Uterus (tissue), 3 donors: ENCODE measurements at regions not wholly inside any gene's neighbourhood (a gene's known extent, or its start where the extent isn't known, plus 50 kb on each side); places are given as distances from the start of the nearest gene placed in this dataset.

ENCODE experiments used
- DNase-seq, 2 donors: peaks; one replicate each; pipeline ENCODE4 v3.0.0-alpha.2; 2019 to 2020
- H3K27ac ChIP-seq, 2 donors: fragments of 200-600 bp; sonication (generic); 1 replicate in 1 of 2; 2 replicates in 1 of 2; pipeline ENCODE4 v1.5.1; 2016 to 2018
- H3K27me3 ChIP-seq, 2 donors: fragments of 200-600 bp; sonication (generic); one replicate each; pipeline ENCODE4 v1.5.1; 2018 to 2019; ENCODE audit warnings: control low read depth in 1 of 2
- H3K36me3 ChIP-seq, 2 donors: fragments of 200-600 bp; sonication (generic); one replicate each; pipeline ENCODE4 v1.5.1; 2019; ENCODE audit warnings: control low read depth in 1 of 2
- H3K4me1 ChIP-seq, 2 donors: fragments of 200-600 bp; sonication (generic); one replicate each; pipeline ENCODE4 v1.5.1; 2018 to 2019; ENCODE audit warnings: control low read depth in 1 of 2
- H3K4me3 ChIP-seq, 2 donors: fragments of 200-600 bp; sonication (generic); 1 replicate in 1 of 2; 2 replicates in 1 of 2; pipeline ENCODE4 v1.5.1; 2018 to 2019; ENCODE audit warnings: mild to moderate bottlenecking in 1 of 2
- H3K9me3 ChIP-seq, 2 donors: fragments of 200-600 bp; sonication (generic); one replicate each; pipeline ENCODE4 v1.5.1; 2019; ENCODE audit warnings: control low read depth in 1 of 2
- POLR2A ChIP-seq, 2 donors: fragments of 450-650 bp; IDR thresholded peaks; one replicate each; pipeline ENCODE4 v1.6.1; 2016; ENCODE audit warnings: antibody characterized with exemption in 2 of 2, mild to moderate bottlenecking in 1 of 2, moderate library complexity in 1 of 2
- intact Hi-C: fragments of 100-400 bp; cut with DNase I; formaldehyde crosslinking; loops from one replicate; pipeline ENCODE4 v1.15.1; 2023; ENCODE audit warnings: low total_unique reads
- TF ChIP-seq, protein P1 (sequence below), 4 experiments: fragments of 200-600 bp in 2 of 4; fragments of 450-650 bp in 2 of 4; sonication (generic) in 2 of 4; IDR thresholded peaks; one replicate each; pipeline ENCODE4 v1.5.1; 2016 to 2019; ENCODE audit warnings: antibody characterized with exemption in 4 of 4, mild to moderate bottlenecking in 2 of 4, moderate library complexity in 1 of 4
- donor health status: DM: yes; HTN: yes; CAD: no.

GRCh38 chr5:104186100-104186499 is 623.5 kb upstream of the NUDT12 start:
- H3K27ac ChIP-seq = no peak overlapping the region
- H3K36me3 ChIP-seq = no peaks in the 10 kb centered on the region
- intact Hi-C loops = no loop called here
- H3K4me3 ChIP-seq = no peak overlapping the region
- no peak for DNase-seq
- H3K4me1 ChIP-seq = no peaks in the 10 kb centered on the region
- TF ChIP-seq, protein P1, sequence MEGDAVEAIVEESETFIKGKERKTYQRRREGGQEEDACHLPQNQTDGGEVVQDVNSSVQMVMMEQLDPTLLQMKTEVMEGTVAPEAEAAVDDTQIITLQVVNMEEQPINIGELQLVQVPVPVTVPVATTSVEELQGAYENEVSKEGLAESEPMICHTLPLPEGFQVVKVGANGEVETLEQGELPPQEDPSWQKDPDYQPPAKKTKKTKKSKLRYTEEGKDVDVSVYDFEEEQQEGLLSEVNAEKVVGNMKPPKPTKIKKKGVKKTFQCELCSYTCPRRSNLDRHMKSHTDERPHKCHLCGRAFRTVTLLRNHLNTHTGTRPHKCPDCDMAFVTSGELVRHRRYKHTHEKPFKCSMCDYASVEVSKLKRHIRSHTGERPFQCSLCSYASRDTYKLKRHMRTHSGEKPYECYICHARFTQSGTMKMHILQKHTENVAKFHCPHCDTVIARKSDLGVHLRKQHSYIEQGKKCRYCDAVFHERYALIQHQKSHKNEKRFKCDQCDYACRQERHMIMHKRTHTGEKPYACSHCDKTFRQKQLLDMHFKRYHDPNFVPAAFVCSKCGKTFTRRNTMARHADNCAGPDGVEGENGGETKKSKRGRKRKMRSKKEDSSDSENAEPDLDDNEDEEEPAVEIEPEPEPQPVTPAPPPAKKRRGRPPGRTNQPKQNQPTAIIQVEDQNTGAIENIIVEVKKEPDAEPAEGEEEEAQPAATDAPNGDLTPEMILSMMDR (IDR thresholded peaks at IDR 0.05) = no peak
- no peak for TF ChIP-seq POLR2A (IDR thresholded peaks at IDR 0.05)
- H3K27me3 ChIP-seq = no peaks in the 10 kb centered on the region
- H3K9me3 ChIP-seq = no peaks in the 10 kb centered on the region

- TF ChIP-seq POLR2A (IDR thresholded peaks at IDR 0.05) = no peak
- TF ChIP-seq, protein P1 (IDR thresholded peaks at IDR 0.05) = no peak
- DNase-seq = no peak
- no peaks in the 10 kb centered on the region for H3K36me3 ChIP-seq
- no peaks in the 10 kb centered on the region for H3K9me3 ChIP-seq
- H3K27me3 ChIP-seq = no peaks in the 10 kb centered on the region
- no peaks in the 10 kb centered on the region for H3K4me1 ChIP-seq
- no peak overlapping the region for H3K4me3 ChIP-seq
- intact Hi-C loops = no loop called here
- H3K27ac ChIP-seq = no peak overlapping the region
Observed at GRCh38 chr5:104184264-104184663, 621.7 kb upstream of the NUDT12 start.

- Histone ChIP-seq H3K27me3 (no peaks in the 10 kb centered on the region), H3K4me1 (no peaks in the 10 kb centered on the region), H3K9me3 (no peaks in the 10 kb centered on the region), H3K4me3 (no peak overlapping the region), H3K27ac (no peak overlapping the region), H3K36me3 (no peaks in the 10 kb centered on the region)
- DNase-seq = no peak
- TF ChIP-seq, protein P1 (IDR thresholded peaks at IDR 0.05) = peak in 2 of 4 experiments; percentile 24 to 25
- TF ChIP-seq POLR2A (IDR thresholded peaks at IDR 0.05) = no peak
- intact Hi-C loops = no loop called here
Observed at GRCh38 chr5:104178829-104179456, 616.4 kb upstream of the NUDT12 start.

- Histone ChIP-seq H3K4me3 (no peak overlapping the region), H3K27me3 (no peaks in the 10 kb centered on the region), H3K4me1 (no peaks in the 10 kb centered on the region), H3K36me3 (no peaks in the 10 kb centered on the region), H3K9me3 (no peaks in the 10 kb centered on the region), H3K27ac (no peak overlapping the region)
- TF ChIP-seq POLR2A (IDR thresholded peaks at IDR 0.05) = no peak
- TF ChIP-seq, protein P1 (IDR thresholded peaks at IDR 0.05) = no peak
- intact Hi-C loops = no loop called here
- no peak for DNase-seq
Observed at GRCh38 chr5:104178066-104178465, 615.5 kb upstream of the NUDT12 start.

DNA sequence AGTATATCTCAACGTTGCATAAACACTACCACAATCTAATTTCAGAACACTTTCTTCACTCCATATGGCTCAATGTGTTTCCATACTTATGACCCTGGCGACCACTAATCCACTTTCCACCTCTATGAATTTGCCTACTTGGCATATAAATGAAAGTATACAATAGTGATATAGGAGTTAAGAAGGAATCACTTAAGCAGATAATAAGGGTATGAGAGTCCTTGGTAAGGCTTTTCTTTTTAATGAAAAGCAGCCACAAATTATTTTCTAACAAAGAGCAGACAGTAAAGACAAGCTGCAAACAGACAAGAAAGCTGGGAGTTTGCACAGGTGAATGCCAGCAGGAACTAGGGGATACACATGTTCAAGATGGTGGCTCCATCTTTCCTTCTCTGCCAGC is 615.1 kb upstream of the NUDT12 start:
- no peak overlapping the region for H3K4me3 ChIP-seq

More for the DNA sequence above, 615.1 kb upstream of the NUDT12 start:
- H3K36me3 ChIP-seq = no peaks in the 10 kb centered on the region
- TF ChIP-seq, protein P1 (IDR thresholded peaks at IDR 0.05) = no peak
- TF ChIP-seq POLR2A (IDR thresholded peaks at IDR 0.05) = no peak
- no peak for DNase-seq
- H3K27me3 ChIP-seq = no peaks in the 10 kb centered on the region
- H3K27ac ChIP-seq = no peak overlapping the region
- no peaks in the 10 kb centered on the region for H3K4me1 ChIP-seq
- intact Hi-C loops = no loop called here
- H3K9me3 ChIP-seq = no peaks in the 10 kb centered on the region
